Trophoblast cell (in vitro differentiated cells and primary cell): ENCODE measurements at regions not wholly inside any gene's neighbourhood (a gene's known extent, or its start where the extent isn't known, plus 50 kb on each side); places are given as distances from the start of the nearest gene placed in this dataset.
A peak's percentile ranks its signal among the peaks of the same experiment; 100 is the strongest.

Source experiments
- DNase-seq, 2 donors: peaks; one replicate each; pipeline ENCODE4 v3.0.0-alpha.2; 2016
- H2AFZ ChIP-seq: 2 replicates; pipeline ENCODE4 v1.6.1; 2013; ENCODE audit warnings: low read length, moderate library complexity, mild to moderate bottlenecking; ENCODE audit not compliant: insufficient read depth, poor library complexity
- H2AK5ac ChIP-seq: 2 replicates; pipeline ENCODE4 v1.6.1; 2013; ENCODE audit warnings: mild to moderate bottlenecking, low read length
- H2BK120ac ChIP-seq: 2 replicates; pipeline ENCODE4 v1.6.1; 2013; ENCODE audit warnings: low read length, mild to moderate bottlenecking, moderate library complexity; ENCODE audit not compliant: insufficient read depth, poor library complexity
- H2BK12ac ChIP-seq: 2 replicates; pipeline ENCODE4 v1.6.1; 2013; ENCODE audit warnings: mild to moderate bottlenecking, low read length, moderate library complexity
- H2BK5ac ChIP-seq: 2 replicates; pipeline ENCODE4 v1.6.1; 2013; ENCODE audit warnings: low read length, low read depth, moderate library complexity, mild to moderate bottlenecking; ENCODE audit not compliant: poor library complexity
- H3K14ac ChIP-seq: 2 replicates; pipeline ENCODE4 v1.6.1; 2013; ENCODE audit warnings: mild to moderate bottlenecking, low read length
- H3K18ac ChIP-seq: 2 replicates; pipeline ENCODE4 v1.6.1; 2013; ENCODE audit warnings: mild to moderate bottlenecking, low read length
- H3K23ac ChIP-seq: 2 replicates; pipeline ENCODE4 v1.6.1; 2013; ENCODE audit warnings: low read length
- H3K27ac ChIP-seq: 2 replicates; pipeline ENCODE4 v1.5.1; 2013; ENCODE audit warnings: low read depth, mild to moderate bottlenecking, inconsistent platforms, low read length, moderate library complexity
- H3K27me3 ChIP-seq: 2 replicates; pipeline ENCODE4 v1.6.1; 2013; ENCODE audit warnings: inconsistent platforms, mild to moderate bottlenecking, low read length, moderate library complexity; ENCODE audit not compliant: insufficient read depth
- H3K36me3 ChIP-seq, 2 experiments: 1 replicate in 1 of 2; 2 replicates in 1 of 2; pipeline ENCODE4 v1.6.1; 2013; ENCODE audit warnings: low read length in 2 of 2, mild to moderate bottlenecking in 2 of 2, moderate library complexity in 1 of 2; ENCODE audit not compliant: insufficient read depth in 2 of 2, control insufficient read depth in 1 of 2
- H3K4ac ChIP-seq: 2 replicates; pipeline ENCODE4 v1.6.1; 2013; ENCODE audit warnings: low read depth, mild to moderate bottlenecking, low read length, moderate library complexity
- H3K4me1 ChIP-seq, 2 experiments: 1 replicate in 1 of 2; 2 replicates in 1 of 2; pipeline ENCODE4 v1.6.1; 2013; ENCODE audit warnings: low read length in 2 of 2, mild to moderate bottlenecking in 2 of 2, moderate library complexity in 1 of 2; ENCODE audit not compliant: insufficient read depth in 2 of 2, control insufficient read depth in 1 of 2
- H3K4me2 ChIP-seq: 2 replicates; pipeline ENCODE4 v1.6.1; 2013; ENCODE audit warnings: inconsistent platforms, mild to moderate bottlenecking, low read length, moderate library complexity
- H3K4me3 ChIP-seq: 2 replicates; pipeline ENCODE4 v1.5.1; 2013; ENCODE audit warnings: mild to moderate bottlenecking, low read depth, low read length, inconsistent platforms
- H3K79me1 ChIP-seq: one replicate; pipeline ENCODE4 v1.6.1; 2013; ENCODE audit warnings: low read length
- H3K79me2 ChIP-seq: 2 replicates; pipeline ENCODE4 v1.6.1; 2013; ENCODE audit warnings: low read length, mild to moderate bottlenecking; ENCODE audit not compliant: control insufficient read depth, insufficient read depth, poor library complexity
- H3K9ac ChIP-seq: 2 replicates; pipeline ENCODE4 v1.6.1; 2013; ENCODE audit warnings: mild to moderate bottlenecking, low read length
- H3K9me3 ChIP-seq: 2 replicates; pipeline ENCODE4 v1.6.1; 2013; ENCODE audit warnings: low read depth, mild to moderate bottlenecking, control low read depth, inconsistent platforms, low read length; ENCODE audit not compliant: insufficient read depth
- H4K12ac ChIP-seq: 2 replicates; pipeline ENCODE4 v1.6.1; 2013; ENCODE audit warnings: low read depth, mild to moderate bottlenecking, low read length, moderate library complexity
- H4K8ac ChIP-seq: 2 replicates; pipeline ENCODE4 v1.6.1; 2013; ENCODE audit warnings: low read depth, mild to moderate bottlenecking, low read length, moderate library complexity
- H4K91ac ChIP-seq: one replicate; pipeline ENCODE4 v1.6.1; 2013; ENCODE audit warnings: low read depth, mild to moderate bottlenecking, low read length, moderate library complexity
- WGBS: extraction: QIAGEN DNeasy Blood & Tissue Kit; methylation state at CpG from one replicate; pipeline ENCODE4 v1.1.7; 2013; ENCODE audit warnings: missing lambda C conversion rate; ENCODE audit not compliant: insufficient read length, insufficient coverage; ENCODE audit errors: extremely low coverage; 5-methylcytosine and 5-hydroxymethylcytosine counted together

GRCh38 chr2:167487728-167488127 lies 599.4 kb downstream of the XIRP2 start:
- no peaks in the 10 kb centered on the region for H3K27me3 ChIP-seq
- H2AFZ ChIP-seq: no peak overlapping the region
- H4K91ac ChIP-seq: no peak overlapping the region
- no peak overlapping the region for H4K12ac ChIP-seq
- H2BK12ac ChIP-seq: no peak overlapping the region
- H3K14ac ChIP-seq: no peak overlapping the region
- no peak overlapping the region for H4K8ac ChIP-seq
- H3K36me3 ChIP-seq: no peaks in the 10 kb centered on the region
- no peak overlapping the region for H3K4ac ChIP-seq
- no peak for DNase-seq
- WGBS: no CpG with 5 or more reads among the region's 3 CpGs
- H3K79me1 ChIP-seq: peaks cover 2% of the 10 kb centered on the region
- H3K4me2 ChIP-seq: no peak overlapping the region
- H3K4me3 ChIP-seq: no peak overlapping the region
- no peak overlapping the region for H2AK5ac ChIP-seq
- peaks cover 0 to 2% of the 10 kb centered on the region in 2 experiments for H3K4me1 ChIP-seq
- H3K23ac ChIP-seq: no peak overlapping the region
- H2BK120ac ChIP-seq: no peak overlapping the region
- H3K18ac ChIP-seq: no peak overlapping the region
- H3K79me2 ChIP-seq: no peaks in the 10 kb centered on the region
- H3K9ac ChIP-seq: no peak overlapping the region
- H2BK5ac ChIP-seq: no peak overlapping the region
- H3K9me3 ChIP-seq: no peaks in the 10 kb centered on the region
- no peak overlapping the region for H3K27ac ChIP-seq

- Histone ChIP-seq H2AK5ac (no peak overlapping the region), H3K4ac (no peak overlapping the region), H4K12ac (no peak overlapping the region), H3K79me1 (peaks cover 8% of the 10 kb centered on the region), H3K4me1 (peaks cover 8 to 10% of the 10 kb centered on the region in 2 experiments), H3K27ac (peak overlapping the region; percentile 54), H3K36me3 (no peaks in the 10 kb centered on the region), H4K91ac (no peak overlapping the region), H3K18ac (no peak overlapping the region), H3K27me3 (no peaks in the 10 kb centered on the region), H3K9me3 (no peaks in the 10 kb centered on the region), H3K9ac (no peak overlapping the region), H3K79me2 (no peaks in the 10 kb centered on the region), H3K4me3 (no peak overlapping the region), H2BK5ac (no peak overlapping the region), H3K4me2 (no peak overlapping the region), H2BK120ac (no peak overlapping the region), H2BK12ac (no peak overlapping the region), H3K14ac (no peak overlapping the region), H3K23ac (no peak overlapping the region), H2AFZ (no peak overlapping the region), H4K8ac (no peak overlapping the region)
- no CpG with 5 or more reads among the region's 1 CpG for WGBS
- DNase-seq: peak; percentile 46 to 82
Observed at GRCh38 chr2:167484875-167485274, 596.6 kb downstream of the XIRP2 start.

- Histone ChIP-seq H2AK5ac (no peak overlapping the region), H3K79me1 (peaks cover 8% of the 10 kb centered on the region), H3K23ac (no peak overlapping the region), H3K9ac (no peak overlapping the region), H2AFZ (no peak overlapping the region), H4K8ac (no peak overlapping the region), H3K9me3 (no peaks in the 10 kb centered on the region), H3K4me1 (peaks cover 8 to 10% of the 10 kb centered on the region in 2 experiments), H3K27me3 (no peaks in the 10 kb centered on the region), H4K91ac (no peak overlapping the region), H3K4ac (no peak overlapping the region), H3K4me3 (no peak overlapping the region), H3K14ac (no peak overlapping the region), H4K12ac (no peak overlapping the region), H3K4me2 (no peak overlapping the region), H3K27ac (peak overlapping the region; percentile 56), H3K36me3 (no peaks in the 10 kb centered on the region), H2BK12ac (no peak overlapping the region), H2BK5ac (no peak overlapping the region), H2BK120ac (no peak overlapping the region), H3K79me2 (no peaks in the 10 kb centered on the region), H3K18ac (no peak overlapping the region)
- no CpG with 5 or more reads among the region's 2 CpGs for WGBS
- DNase-seq: no peak
Observed at GRCh38 chr2:167480986-167481309, 592.7 kb downstream of the XIRP2 start.

GRCh38 chr2:167480232-167480985 lies 592.1 kb downstream of the XIRP2 start:
- no peak overlapping the region for H3K4me3 ChIP-seq

More at GRCh38 chr2:167480232-167480985, 592.1 kb downstream of the XIRP2 start:
- Histone ChIP-seq H3K27me3 (no peaks in the 10 kb centered on the region), H2AFZ (no peak overlapping the region), H3K79me2 (no peaks in the 10 kb centered on the region), H2BK120ac (peak overlapping the region; percentile 91), H3K23ac (no peak overlapping the region), H3K18ac (peak overlapping the region; percentile 74), H3K4ac (peak overlapping the region; percentile 64), H3K79me1 (peaks cover 8% of the 10 kb centered on the region), H2BK5ac (peak overlapping the region; percentile 8), H4K8ac (peak overlapping the region; percentile 96), H4K91ac (peak overlapping the region; percentile 83), H3K14ac (peak overlapping the region; percentile 50), H2AK5ac (no peak overlapping the region), H4K12ac (peak overlapping the region; percentile 26), H3K9me3 (no peaks in the 10 kb centered on the region), H3K4me2 (no peak overlapping the region), H3K4me1 (peaks cover 8 to 10% of the 10 kb centered on the region in 2 experiments), H3K27ac (peak overlapping the region; percentile 56), H3K9ac (no peak overlapping the region), H2BK12ac (peak overlapping the region; percentile 88), H3K36me3 (no peaks in the 10 kb centered on the region)
- no CpG with 5 or more reads among the region's 6 CpGs for WGBS
- DNase-seq: no peak
